Lower leg skin (tissue), 3 donors: ENCODE measurements at regions not wholly inside any gene's neighbourhood (a gene's known extent, or its start where the extent isn't known, plus 50 kb on each side); places are given as distances from the start of the nearest gene placed in this dataset.

Source experiments
- CTCF ChIP-seq, 3 donors: fragments of 450-650 bp; IDR thresholded peaks; one replicate each; pipeline ENCODE4 v1.5.1; 2016; ENCODE audit warnings: antibody characterized with exemption in 3 of 3, mild to moderate bottlenecking in 3 of 3, moderate library complexity in 2 of 3
- POLR2A ChIP-seq, 2 donors: fragments of 450-650 bp; IDR thresholded peaks; one replicate each; pipeline ENCODE4 v1.6.1; 2016 to 2017; ENCODE audit warnings: antibody characterized with exemption in 2 of 2, mild to moderate bottlenecking in 1 of 2, moderate library complexity in 1 of 2

- TF ChIP-seq CTCF (IDR thresholded peaks at IDR 0.05), result no peak
- no peak for TF ChIP-seq POLR2A (IDR thresholded peaks at IDR 0.05)
Measured at GRCh38 chrX:39633293-39633692, 464.5 kb downstream of the BCOR start.
